Naive thymus-derived CD4-positive, alpha-beta T cell (primary cell): ENCODE measurements at regions not wholly inside any gene's neighbourhood (a gene's known extent, or its start where the extent isn't known, plus 50 kb on each side); places are given as distances from the start of the nearest gene placed in this dataset.

ENCODE experiments used
- ATAC-seq: fragments of 150-1000 bp; cut with Tn5 transposase; 2 replicates; pipeline ENCODE4 v1.10.0; 2021; ENCODE audit warnings: mild to moderate bottlenecking, moderate library complexity
- CTCF ChIA-PET: fragments of 350-600 bp; sonication (Branson Sonifier 250); formaldehyde crosslinking; loops from one replicate; lab custom pipeline; 2021; ENCODE audit warnings: antibody characterized with exemption; lab: Charles Lee
- POLR2A ChIA-PET: fragments of 350-600 bp; sonication (Branson Sonifier 250); formaldehyde crosslinking; loops from one replicate; lab custom pipeline; 2021; ENCODE audit warnings: antibody characterized with exemption, inconsistent platforms; lab: Charles Lee
- DNase-seq, 9 donors: peaks; one replicate each; pipeline versions ENCODE4 v3.0.0 to v3.0.0-alpha.2; 2020 to 2022; ENCODE audit warnings: mixed read lengths in 1 of 9
- H3K27ac ChIP-seq: one replicate; pipeline ENCODE4 v1.7.0; 2013; ENCODE audit warnings: mild to moderate bottlenecking, low read depth, low read length, moderate library complexity
- H3K27me3 ChIP-seq, 2 donors: one replicate each; pipeline ENCODE4 v1.7.0; 2013; ENCODE audit warnings: low read length in 2 of 2, mild to moderate bottlenecking in 2 of 2, moderate library complexity in 2 of 2; ENCODE audit not compliant: control insufficient read depth in 2 of 2, insufficient read depth in 2 of 2
- H3K36me3 ChIP-seq, 3 experiments: 1 replicate in 2 of 3; 2 replicates in 1 of 3; pipeline ENCODE4 v1.7.0; 2013; ENCODE audit warnings: low read length in 3 of 3, mild to moderate bottlenecking in 3 of 3, moderate library complexity in 1 of 3; ENCODE audit not compliant: insufficient read depth in 3 of 3, control insufficient read depth in 2 of 3
- H3K4me1 ChIP-seq, 2 donors: one replicate each; pipeline ENCODE4 v1.7.0; 2013; ENCODE audit warnings: low read length in 2 of 2, mild to moderate bottlenecking in 2 of 2, moderate library complexity in 1 of 2; ENCODE audit not compliant: control insufficient read depth in 2 of 2, insufficient read depth in 2 of 2
- H3K4me3 ChIP-seq: 2 replicates; pipeline ENCODE4 v1.7.0; 2013; ENCODE audit warnings: mild to moderate bottlenecking, low read length
- H3K9me3 ChIP-seq, 3 experiments: 1 replicate in 2 of 3; 2 replicates in 1 of 3; pipeline ENCODE4 v1.7.0; 2013; ENCODE audit warnings: low read length in 3 of 3; ENCODE audit not compliant: control insufficient read depth in 2 of 3
- H3K27ac Mint-ChIP-seq, 9 donors: one replicate each; pipeline ENCODE4 v1.8.0; 2020 to 2022; ENCODE audit warnings: mixed read lengths in 9 of 9, mild to moderate bottlenecking in 8 of 9, moderate library complexity in 5 of 9, inconsistent platforms in 2 of 9
- H3K27me3 Mint-ChIP-seq, 5 donors: one replicate each; pipeline ENCODE4 v1.8.0; 2021 to 2022; ENCODE audit warnings: mixed read lengths in 5 of 5, mild to moderate bottlenecking in 1 of 5
- H3K36me3 Mint-ChIP-seq, 5 donors: one replicate each; pipeline ENCODE4 v1.8.0; 2020 to 2022; ENCODE audit warnings: mixed read lengths in 5 of 5, mild to moderate bottlenecking in 3 of 5, inconsistent platforms in 1 of 5
- H3K4me1 Mint-ChIP-seq, 7 donors: one replicate each; pipeline ENCODE4 v1.8.0; 2020 to 2022; ENCODE audit warnings: mixed read lengths in 7 of 7, mild to moderate bottlenecking in 3 of 7, inconsistent platforms in 1 of 7
- H3K4me3 Mint-ChIP-seq, 10 donors: one replicate each; pipeline ENCODE4 v1.8.0; 2020 to 2022; ENCODE audit warnings: mild to moderate bottlenecking in 10 of 10, mixed read lengths in 10 of 10, moderate library complexity in 6 of 10, inconsistent platforms in 2 of 10
- H3K9me3 Mint-ChIP-seq, 11 donors: one replicate each; pipeline ENCODE4 v1.8.0; 2020 to 2022; ENCODE audit warnings: mixed read lengths in 11 of 11, mild to moderate bottlenecking in 4 of 11, inconsistent platforms in 1 of 11, moderate library complexity in 1 of 11
- intact Hi-C, 2 donors: fragments of 100-400 bp; cut with micrococcal nuclease; formaldehyde crosslinking; loops; one replicate each; pipeline ENCODE4 v1.15.1; 2023

DNA sequence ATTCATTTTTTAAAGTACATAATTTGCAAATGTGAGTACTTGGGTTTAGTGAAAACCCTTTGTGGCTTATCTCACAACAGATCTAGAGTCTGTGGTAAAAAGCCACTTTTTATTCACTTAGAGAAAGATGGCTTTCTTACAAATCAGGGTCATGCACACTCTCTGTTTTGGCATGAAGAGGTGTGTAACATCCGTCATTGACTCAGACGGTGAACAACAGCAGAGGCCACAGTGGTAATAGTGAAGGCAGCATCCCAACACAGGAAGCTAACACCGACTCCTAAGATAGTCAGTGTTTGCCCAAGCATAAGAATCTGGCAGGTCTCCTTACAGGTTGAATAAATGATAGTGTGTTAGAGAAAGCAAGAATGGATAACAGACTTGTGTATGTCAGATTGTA is 593.0 kb downstream of the SOX5 start:
- Mint-ChIP-seq H3K27me3 (no peaks in the 10 kb centered on the region), H3K36me3 (no peaks in the 10 kb centered on the region), H3K9me3 (peaks cover 0 to 10% (median 2%) of the 10 kb centered on the region in 11 donors), H3K4me3 (no peak overlapping the region), H3K4me1 (no peaks in the 10 kb centered on the region), H3K27ac (no peak overlapping the region)
- ChIA-PET CTCF (interaction anchor here (0.6 kb wide), 1 partner anchor 1069 kb away, joined by 3 read pairs; no protein-coding TSS in a partner anchor), POLR2A (no interaction called here)
- H3K9me3 ChIP-seq, result no peaks in the 10 kb centered on the region
- no peaks in the 10 kb centered on the region for H3K36me3 ChIP-seq
- no peak for DNase-seq
- no peak overlapping the region for H3K4me3 ChIP-seq
- no peaks in the 10 kb centered on the region for H3K27me3 ChIP-seq
- no peak overlapping the region for H3K27ac ChIP-seq
- no peak for ATAC-seq
- intact Hi-C loops, result no loop called here
- no peaks in the 10 kb centered on the region for H3K4me1 ChIP-seq

DNA sequence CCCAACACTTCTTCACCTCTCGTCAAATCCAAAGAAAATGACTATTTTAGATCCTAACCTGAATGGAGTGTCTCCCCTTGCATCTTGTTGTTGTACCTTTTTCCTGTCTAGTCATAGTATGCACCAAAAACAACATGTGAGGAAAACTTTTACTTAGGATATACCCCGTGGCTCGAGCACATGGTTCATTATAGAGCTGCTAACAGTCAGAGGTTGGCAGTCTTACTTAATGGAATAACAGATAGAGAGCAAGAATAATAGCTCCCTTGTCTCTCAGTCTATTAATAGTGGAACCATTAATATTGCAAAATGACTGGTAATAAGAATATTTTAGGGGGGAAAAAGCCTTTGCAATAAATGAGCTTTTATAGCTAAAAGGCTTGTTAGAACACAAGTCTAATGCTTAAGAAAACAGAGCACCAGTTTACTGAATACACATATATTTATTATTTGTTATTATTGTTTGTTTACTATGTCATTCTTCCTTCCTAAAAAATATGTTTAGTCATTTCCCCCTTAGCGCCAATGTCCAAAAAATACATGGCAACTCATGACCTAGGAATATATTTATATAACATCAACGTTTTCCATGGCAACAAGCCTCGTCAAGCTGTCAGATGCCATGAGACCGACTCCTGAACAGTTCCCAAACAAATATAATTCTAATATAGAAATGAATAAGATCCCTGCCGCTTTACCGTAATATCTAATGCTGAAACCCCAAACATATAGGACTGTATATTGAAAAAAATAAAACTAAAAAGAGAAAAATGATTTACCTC is 592.4 kb downstream of the SOX5 start:
- Mint-ChIP-seq H3K36me3 (no peaks in the 10 kb centered on the region), H3K4me3 (no peak overlapping the region), H3K27me3 (no peaks in the 10 kb centered on the region), H3K27ac (no peak overlapping the region), H3K4me1 (no peaks in the 10 kb centered on the region), H3K9me3 (peaks cover 0 to 10% (median 2%) of the 10 kb centered on the region in 11 donors)
- no peaks in the 10 kb centered on the region for H3K27me3 ChIP-seq
- CTCF ChIA-PET, result interaction anchor here (0.6 kb wide), 1 partner anchor 1068 kb away, joined by 3 read pairs; no protein-coding TSS in a partner anchor
- no peak overlapping the region for H3K27ac ChIP-seq
- H3K4me3 ChIP-seq, result no peak overlapping the region
- DNase-seq, result no peak
- ATAC-seq, result no peak
- H3K4me1 ChIP-seq, result no peaks in the 10 kb centered on the region
- intact Hi-C loops, result no loop called here
- H3K9me3 ChIP-seq, result no peaks in the 10 kb centered on the region
- H3K36me3 ChIP-seq, result no peaks in the 10 kb centered on the region
- POLR2A ChIA-PET, result no interaction called here

DNA sequence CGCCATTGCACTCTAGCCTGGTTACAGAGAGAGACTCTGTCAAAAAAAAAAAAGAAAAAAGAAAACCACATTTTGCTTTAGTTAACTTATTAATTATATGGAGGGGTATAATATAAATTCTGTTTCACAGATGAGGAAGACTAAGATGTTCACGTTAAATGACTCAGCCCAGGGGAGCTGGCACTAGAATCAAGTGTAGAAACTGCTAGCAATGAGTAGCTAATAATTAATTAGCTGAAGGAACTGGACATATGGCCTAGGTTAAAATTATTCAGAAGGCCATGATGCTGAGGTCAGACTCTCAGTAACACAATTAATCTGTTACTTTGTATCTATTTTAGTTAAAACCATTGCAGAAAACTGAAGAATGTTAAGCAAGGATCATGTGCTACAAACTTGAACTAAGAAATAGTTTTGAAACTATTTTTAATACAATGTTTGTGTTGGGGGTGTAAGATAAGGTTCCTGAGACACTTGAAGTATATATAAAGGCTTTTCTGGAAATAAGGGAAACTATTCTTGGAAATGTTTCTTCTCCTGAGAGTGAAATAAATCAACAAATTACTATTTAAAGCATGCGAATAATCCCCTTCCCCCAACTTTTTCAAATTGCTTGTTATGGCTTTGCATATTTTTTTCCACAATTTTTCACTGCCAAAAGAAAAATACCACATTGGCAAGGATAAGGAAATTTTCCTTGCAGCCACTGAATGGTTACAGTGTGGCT is 589.3 kb downstream of the SOX5 start:
- Mint-ChIP-seq H3K4me3 (no peak overlapping the region), H3K27ac (no peak overlapping the region), H3K9me3 (peaks cover 0 to 6% (median 0%) of the 10 kb centered on the region in 11 donors), H3K4me1 (no peaks in the 10 kb centered on the region), H3K27me3 (no peaks in the 10 kb centered on the region), H3K36me3 (no peaks in the 10 kb centered on the region)
- CTCF ChIA-PET, result no interaction called here
- POLR2A ChIA-PET, result no interaction called here
- Histone ChIP-seq H3K4me3 (no peak overlapping the region), H3K27me3 (no peaks in the 10 kb centered on the region), H3K27ac (no peak overlapping the region), H3K36me3 (no peaks in the 10 kb centered on the region), H3K9me3 (no peaks in the 10 kb centered on the region), H3K4me1 (no peaks in the 10 kb centered on the region)
- DNase-seq, result no peak
- intact Hi-C loops, result no loop called here
- ATAC-seq, result no peak

DNA sequence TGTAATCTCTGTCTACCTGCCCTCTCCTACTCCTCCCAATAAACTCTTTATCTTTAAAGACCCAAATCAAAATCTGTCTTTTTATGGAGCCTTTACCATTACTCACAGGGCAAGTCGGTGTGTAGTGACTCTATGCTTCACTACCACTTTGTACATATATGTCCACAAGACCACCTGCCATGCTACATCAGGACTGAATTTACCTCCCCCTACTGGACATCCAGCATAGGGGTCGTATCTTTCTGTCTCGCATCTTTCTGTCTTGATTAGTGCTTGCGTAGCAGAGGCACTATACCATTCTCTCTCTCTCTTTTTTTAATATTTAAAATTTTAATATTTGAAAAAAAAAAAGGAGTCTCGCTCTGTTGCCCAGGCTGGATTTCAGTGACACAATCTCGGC is 587.5 kb downstream of the SOX5 start:
- Mint-ChIP-seq H3K27ac (no peak overlapping the region), H3K9me3 (peaks cover 0 to 6% (median 0%) of the 10 kb centered on the region in 11 donors), H3K36me3 (no peaks in the 10 kb centered on the region), H3K4me3 (no peak overlapping the region), H3K4me1 (no peaks in the 10 kb centered on the region), H3K27me3 (no peaks in the 10 kb centered on the region)
- ChIA-PET POLR2A (no interaction called here), CTCF (no interaction called here)
- Histone ChIP-seq H3K27me3 (no peaks in the 10 kb centered on the region), H3K9me3 (no peaks in the 10 kb centered on the region), H3K4me3 (no peak overlapping the region), H3K4me1 (no peaks in the 10 kb centered on the region), H3K27ac (no peak overlapping the region), H3K36me3 (no peaks in the 10 kb centered on the region)
- DNase-seq (no peak), ATAC-seq (no peak)
- intact Hi-C loops, result no loop called here

DNA sequence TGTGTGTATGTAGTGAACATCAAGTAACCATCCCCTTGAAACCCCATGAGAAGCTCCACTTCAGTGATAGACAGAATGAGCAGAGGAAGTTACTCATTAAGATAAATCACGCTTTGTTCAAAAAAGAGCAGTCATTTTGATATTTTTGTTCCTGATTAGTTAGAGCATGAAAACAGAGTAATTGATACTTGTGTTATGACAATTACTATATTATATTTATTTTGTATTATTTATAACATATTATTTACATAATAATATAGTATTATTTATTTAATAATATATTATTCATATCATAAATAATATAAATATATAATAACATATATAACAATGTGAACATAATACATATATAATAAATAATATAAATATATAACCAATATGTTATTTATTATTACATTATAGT is 580.9 kb downstream of the SOX5 start:
- H3K27ac ChIP-seq, result no peak overlapping the region
- ChIA-PET CTCF (no interaction called here), POLR2A (no interaction called here)
- no peak for DNase-seq
- H3K36me3 ChIP-seq, result no peaks in the 10 kb centered on the region
- H3K4me1 Mint-ChIP-seq, result no peaks in the 10 kb centered on the region
- H3K9me3 Mint-ChIP-seq, result peaks cover 0 to 15% (median 7%) of the 10 kb centered on the region in 11 donors
- H3K27me3 ChIP-seq, result no peaks in the 10 kb centered on the region
- intact Hi-C loops, result no loop called here
- no peaks in the 10 kb centered on the region for H3K9me3 ChIP-seq
- no peak overlapping the region for H3K4me3 ChIP-seq
- H3K27me3 Mint-ChIP-seq, result no peaks in the 10 kb centered on the region
- no peak for ATAC-seq
- H3K27ac Mint-ChIP-seq, result no peak overlapping the region
- no peaks in the 10 kb centered on the region for H3K36me3 Mint-ChIP-seq
- H3K4me1 ChIP-seq, result no peaks in the 10 kb centered on the region
- H3K4me3 Mint-ChIP-seq, result no peak overlapping the region

DNA sequence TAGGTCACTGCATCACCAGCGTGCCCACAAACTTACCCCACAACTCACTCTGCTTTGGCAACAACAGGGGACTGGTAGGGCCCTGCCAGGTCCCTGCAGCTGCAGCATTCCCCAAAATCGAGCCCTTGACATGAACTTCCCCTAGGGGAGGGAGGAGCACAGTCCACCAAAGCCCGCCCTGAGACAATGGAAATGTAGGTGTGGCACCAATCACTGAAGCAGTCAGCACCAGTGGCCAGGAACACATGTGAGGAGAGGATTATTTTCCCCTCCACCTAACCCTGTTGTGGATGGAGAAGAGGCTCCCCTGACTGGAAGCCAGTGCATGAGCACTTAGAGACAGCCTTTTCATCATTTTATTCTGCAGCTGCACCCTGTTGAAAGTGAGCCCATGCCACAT is 573.8 kb downstream of the SOX5 start:
- no peaks in the 10 kb centered on the region for H3K4me1 Mint-ChIP-seq
- H3K27me3 Mint-ChIP-seq, result no peaks in the 10 kb centered on the region
- no peaks in the 10 kb centered on the region for H3K4me1 ChIP-seq
- H3K27ac Mint-ChIP-seq, result no peak overlapping the region
- peaks cover 0 to 16% (median 5%) of the 10 kb centered on the region in 3 experiments for H3K9me3 ChIP-seq
- H3K9me3 Mint-ChIP-seq, result peaks cover 4 to 53% (median 24%) of the 10 kb centered on the region in 11 donors
- H3K27ac ChIP-seq, result no peak overlapping the region
- H3K36me3 ChIP-seq, result no peaks in the 10 kb centered on the region
- intact Hi-C loops, result no loop called here
- no peak overlapping the region for H3K4me3 Mint-ChIP-seq
- POLR2A ChIA-PET, result no interaction called here
- peaks cover 0 to 3% (median 0%) of the 10 kb centered on the region in 5 donors for H3K36me3 Mint-ChIP-seq
- CTCF ChIA-PET, result no interaction called here
- no peak for DNase-seq
- ATAC-seq, result no peak
- no peak overlapping the region for H3K4me3 ChIP-seq
- no peaks in the 10 kb centered on the region for H3K27me3 ChIP-seq
